GM12872 (cell line): ENCODE measurements at regions not wholly inside any gene's neighbourhood (a gene's known extent, or its start where the extent isn't known, plus 50 kb on each side); places are given as distances from the start of the nearest gene placed in this dataset.

Experiments used
- CTCF ChIP-seq: IDR thresholded peaks from 3 replicates; pipeline ENCODE4 v1.5.1; 2011; ENCODE audit warnings: low read depth, mild to moderate bottlenecking, low read length, moderate library complexity; ENCODE audit not compliant: insufficient read depth

GRCh38 chr16:58789351-58789750 is 55.2 kb upstream of the GOT2 start:
- TF ChIP-seq CTCF, result no peak
